Activated gamma-delta T cell treated with Interleukin-2 at 50 U/mL for 16 hours (primary cell): ENCODE measurements at regions not wholly inside any gene's neighbourhood (a gene's known extent, or its start where the extent isn't known, plus 50 kb on each side); places are given as distances from the start of the nearest gene placed in this dataset.

Source experiments
- DNase-seq: peaks from one replicate; pipeline ENCODE4 v3.0.0-alpha.2; 2020

DNA sequence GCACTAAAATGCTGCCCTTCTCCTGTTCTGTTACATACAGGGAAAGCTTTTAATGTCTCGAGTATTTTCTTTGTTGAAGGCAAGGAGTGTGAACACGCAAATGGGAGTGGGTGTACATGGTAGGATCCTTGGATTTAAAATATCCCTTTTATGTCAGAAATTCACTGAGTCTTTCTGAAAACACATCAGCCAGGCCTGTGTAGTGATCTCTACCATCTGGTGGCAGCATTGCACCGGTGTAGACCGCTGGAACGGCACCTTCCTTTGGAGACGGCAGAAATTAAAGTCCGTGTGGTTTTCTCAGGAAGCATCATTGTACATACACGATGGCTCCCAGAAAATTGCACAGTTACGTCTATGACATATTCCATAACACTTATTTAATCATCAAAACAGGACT lies 515.8 kb downstream of the GALR1 start:
- no peak for DNase-seq

DNA sequence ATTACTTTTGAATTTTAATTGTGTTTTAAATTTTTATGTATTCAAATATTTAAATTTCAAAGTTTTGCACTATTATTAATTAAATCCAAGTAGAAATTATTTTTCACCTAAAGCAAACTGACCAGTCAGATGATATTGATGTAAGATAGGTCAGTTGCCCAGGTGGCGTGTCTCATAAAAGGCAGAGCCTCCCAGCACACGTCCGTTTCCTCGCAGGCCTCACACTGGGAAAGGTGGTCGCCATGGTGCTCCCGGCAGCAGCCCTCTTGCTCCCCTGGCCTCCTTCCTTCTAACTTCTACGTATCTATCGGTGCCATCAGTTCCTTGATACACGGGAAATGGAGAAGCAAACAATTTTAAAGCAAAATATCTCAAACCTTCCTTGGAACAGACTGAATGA lies 516.8 kb downstream of the GALR1 start:
- DNase-seq, result no peak

DNA sequence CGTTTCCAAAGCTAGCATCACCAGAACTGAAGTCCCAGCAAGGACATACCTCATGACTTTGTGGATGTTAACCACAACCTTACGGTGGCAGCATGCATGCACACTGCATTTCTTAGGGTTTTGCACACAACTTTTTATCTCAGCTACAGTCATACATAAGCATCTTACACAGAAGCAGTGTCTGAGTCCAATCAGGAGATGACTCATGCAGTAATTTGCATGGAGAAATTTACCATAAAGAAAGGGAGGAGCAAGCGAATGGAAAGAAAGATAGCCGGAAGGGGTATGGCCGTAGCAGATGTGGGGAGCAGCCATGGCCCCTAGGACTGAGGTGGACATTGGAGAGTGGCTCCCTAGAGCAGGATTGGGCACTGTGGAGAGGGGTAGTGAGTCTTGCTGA lies 522.5 kb downstream of the GALR1 start:
- DNase-seq, result no peak

DNA sequence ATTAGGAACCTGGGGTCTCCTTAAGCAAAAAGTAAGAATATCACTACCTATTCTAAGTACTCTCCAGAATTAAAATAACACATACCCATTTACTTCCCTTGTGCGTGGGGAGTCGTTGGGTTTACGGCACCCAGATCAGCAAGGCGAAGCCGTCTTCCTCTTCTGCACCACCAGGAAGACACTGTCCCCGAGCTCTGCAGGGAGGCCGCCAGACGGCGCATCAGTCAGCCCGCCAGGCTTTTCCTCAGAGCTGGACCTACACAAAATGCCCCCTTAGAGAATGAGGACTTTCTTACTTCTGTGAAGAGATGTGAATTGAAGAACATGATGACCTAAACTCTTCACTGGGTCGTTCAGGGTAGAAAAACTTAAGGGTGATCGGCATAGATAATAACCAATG lies 526.5 kb downstream of the GALR1 start:
- DNase-seq, result no peak

DNA sequence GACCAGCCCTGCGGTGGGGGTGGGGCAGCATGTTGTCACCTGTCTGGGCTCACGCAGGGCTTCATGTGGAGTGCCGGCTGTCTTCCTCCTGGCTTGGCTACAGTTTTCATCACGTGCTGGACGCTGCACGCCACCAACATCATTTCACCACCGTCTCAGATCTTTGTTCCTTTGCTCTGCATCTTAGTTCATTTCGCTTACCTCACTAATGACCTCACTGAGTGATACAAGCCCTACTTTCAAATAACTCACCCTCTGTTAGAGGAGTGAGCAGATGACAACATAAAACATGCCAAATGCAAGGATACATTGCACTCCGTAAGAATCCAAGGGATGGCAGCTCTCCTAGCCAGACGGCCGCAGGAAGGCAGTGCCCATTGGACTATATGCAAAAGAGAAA lies 527.5 kb downstream of the GALR1 start:
- no peak for DNase-seq

DNA sequence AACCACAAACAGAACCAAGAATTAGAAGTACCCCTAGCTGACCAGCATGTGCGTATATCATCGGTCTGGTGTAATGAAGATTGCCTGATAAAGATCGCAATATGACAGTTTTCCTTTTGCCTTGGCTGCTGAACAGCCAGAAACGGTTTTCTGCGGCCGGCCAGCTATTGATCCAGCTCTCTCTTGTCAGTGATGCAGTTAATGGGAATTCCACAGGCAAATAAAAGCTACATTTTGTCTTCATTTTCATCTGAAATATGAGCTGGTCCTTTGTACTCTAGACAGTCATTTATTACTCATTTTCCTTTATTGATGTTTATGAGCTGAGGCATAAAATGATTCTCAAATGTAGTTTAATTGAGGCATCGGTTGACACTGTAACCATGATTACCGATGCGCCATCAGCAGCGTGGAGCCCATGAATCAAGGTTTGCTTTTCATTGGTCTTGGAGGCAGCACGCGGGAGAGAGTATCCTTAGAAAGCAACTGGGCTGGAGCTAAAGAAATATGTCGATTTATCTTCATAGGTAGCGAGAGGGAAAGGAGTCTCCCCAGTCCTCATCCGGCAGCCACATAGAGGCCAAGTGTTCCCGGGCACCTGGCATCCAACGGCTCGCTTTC lies 535.2 kb downstream of the GALR1 start:
- no peak for DNase-seq

DNA sequence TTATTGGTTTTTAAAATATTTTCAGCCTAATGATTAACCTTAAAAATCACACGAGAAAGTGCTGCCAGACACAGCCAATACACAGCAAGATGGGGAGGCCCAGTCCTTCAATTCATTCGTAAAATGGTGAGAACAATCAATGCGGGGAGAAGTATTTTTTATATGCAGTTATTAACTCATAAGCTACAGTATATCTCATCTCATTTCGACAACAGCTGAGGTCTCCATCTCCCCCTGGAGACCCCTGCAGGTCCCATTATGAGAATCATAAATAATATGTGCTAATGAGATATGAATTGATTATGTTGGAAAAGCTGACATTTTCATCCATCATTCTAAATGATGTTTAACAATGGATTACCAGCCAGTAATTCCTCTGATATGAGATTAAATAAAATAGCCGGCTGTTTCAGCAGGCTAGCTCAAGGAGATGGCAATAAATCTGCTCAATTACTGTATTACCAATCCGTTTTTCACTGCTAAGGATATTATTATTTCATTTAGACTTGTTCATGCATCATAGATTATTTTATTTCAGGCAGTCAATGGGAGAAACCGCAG lies 535.8 kb downstream of the GALR1 start:
- DNase-seq, result no peak

DNA sequence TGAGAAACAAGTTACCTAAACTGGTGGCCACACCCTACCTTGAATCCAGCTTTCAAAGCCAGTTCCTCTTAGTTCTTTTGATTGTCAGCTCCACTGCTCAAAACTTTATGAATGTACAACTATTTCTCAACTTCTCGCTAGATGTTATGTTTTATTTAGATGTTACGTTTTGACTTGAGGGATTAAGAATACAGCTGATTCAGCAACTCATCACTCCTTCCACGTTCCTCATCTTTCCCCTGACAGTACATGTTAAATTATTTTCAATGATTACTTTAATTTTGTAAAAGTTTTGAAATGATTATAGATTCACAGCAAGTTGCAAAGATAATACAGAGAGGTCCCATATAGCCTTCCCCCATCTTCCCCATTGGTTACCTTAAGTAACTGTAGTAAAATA lies 553.4 kb downstream of the GALR1 start:
- no peak for DNase-seq

DNA sequence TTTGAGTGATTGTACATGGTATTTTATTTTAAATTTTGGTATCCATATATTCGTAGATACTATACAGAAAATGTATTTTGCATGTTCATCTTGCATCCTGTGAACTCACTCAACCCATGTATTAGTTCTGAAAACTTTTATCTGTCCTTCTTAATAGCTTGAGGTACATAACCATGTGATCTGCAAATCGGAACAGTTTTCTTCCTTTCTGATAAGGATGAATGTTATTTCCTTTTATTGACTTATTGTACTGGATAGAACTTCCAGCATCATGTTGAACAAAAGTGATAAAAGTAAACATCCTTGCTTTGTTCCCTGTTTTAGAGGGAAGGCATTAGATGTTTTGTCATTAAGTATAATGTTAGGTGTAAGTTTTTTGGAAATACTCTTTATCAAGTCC lies 554.7 kb downstream of the GALR1 start:
- DNase-seq, result no peak

DNA sequence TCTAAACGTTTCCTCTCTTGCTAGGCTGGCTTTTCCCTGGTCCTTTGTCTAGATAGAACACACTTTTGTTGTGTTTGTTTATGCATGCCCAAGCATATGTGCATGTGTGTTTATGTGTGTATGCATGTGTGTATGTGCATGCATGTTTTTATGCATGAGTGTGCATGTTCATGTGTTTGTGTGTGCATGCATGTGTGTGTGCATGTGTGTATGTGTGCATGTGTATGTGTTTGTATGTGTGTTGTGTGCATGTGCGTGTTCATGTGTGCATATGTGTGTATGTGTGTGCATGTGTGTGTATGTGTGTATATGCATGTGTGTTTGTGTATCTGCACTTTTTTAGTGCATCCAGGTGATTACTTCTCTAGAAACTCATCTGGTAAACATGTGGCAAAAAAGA lies 558.0 kb downstream of the GALR1 start:
- DNase-seq, result no peak

DNA sequence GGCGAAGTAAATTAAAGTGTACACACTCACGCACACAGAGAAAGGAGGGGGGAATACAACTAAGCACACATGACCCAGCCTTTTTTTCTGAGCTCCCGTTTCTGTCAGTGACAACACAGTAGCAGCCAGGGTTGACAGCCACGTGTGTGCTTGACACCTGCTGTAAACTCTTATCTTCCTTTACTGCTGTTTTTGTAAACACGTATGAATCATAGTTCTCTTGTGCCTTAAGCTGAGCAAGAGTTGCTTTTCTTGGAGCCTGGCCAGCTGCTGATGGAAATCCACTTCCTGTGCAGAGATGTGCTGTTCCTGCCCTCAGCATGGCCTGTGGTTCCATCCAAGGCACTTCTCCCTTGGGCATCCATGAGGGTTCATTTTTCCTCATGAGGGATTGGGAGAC lies 561.9 kb downstream of the GALR1 start:
- DNase-seq, result no peak

DNA sequence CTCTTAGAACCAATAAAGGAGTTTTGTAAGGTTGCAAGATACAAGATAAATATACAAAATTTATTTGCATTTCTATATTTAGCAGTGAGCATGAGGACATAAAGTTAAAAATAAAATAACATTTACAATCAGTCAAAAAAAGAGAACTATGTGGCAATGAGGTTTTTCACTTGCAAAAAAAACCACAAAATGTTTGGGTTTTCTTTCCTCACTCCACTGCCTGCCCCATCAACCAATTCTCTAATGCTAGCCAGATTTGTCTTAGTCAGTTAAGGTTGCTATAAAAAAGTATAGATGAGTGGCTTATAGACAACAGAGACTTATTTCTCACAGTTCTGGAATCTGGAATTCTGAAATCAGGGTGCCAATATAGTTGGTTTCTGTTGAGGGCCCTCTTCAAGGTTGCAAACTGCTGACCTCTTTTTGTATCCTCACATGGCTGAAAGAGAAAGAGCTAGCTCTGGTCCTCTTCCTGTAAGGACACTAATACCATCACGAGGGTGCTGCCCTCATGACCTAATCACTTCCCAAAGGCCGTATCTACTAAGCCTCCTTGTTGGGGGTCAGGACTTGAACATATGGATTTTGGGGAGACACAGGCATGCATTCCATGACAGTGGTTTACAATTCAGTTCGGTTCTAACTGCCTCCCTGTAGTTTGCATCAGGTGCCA lies 566.2 kb downstream of the GALR1 start:
- DNase-seq, result no peak

DNA sequence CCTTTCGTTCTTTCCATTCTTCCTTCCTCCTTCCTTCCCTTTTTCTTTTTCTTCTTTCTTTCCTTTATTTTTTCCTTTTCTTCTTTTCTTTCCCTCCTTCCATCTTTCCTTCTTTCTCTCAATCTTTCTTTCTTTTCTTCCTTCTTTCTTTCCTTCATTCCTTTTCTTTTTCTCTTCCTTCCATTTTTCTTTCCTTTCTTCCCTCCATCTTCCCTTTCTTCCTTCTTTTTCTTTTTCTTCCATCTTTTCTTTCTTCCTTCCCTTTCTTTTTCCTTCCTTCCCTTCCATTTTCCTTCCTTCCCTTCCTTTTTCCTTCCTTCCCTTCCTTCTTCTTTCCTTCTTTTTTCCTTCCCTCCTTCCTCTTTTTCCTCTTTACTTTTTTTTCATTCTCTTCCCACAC lies 568.7 kb downstream of the GALR1 start:
- DNase-seq, result no peak

DNA sequence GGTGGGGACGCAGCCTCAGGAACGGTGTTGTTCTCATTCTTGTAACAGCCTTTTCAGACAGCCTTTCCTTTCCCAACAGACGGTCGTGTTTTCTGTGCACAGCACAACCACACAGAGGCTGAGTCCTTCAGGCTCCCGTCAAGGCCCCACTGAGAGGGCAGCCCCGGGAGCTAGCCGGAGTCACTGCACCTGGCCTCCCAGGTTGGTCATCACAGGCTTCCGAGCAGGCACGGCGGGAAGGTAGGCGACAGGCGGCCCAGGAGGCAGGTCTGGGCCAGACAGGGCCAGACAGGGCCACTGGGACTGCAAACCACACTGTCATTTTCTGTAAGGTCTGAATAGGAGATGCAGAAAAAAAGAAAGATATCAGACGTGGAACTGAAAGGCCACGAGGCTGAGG lies 570.8 kb downstream of the GALR1 start:
- DNase-seq, result no peak

DNA sequence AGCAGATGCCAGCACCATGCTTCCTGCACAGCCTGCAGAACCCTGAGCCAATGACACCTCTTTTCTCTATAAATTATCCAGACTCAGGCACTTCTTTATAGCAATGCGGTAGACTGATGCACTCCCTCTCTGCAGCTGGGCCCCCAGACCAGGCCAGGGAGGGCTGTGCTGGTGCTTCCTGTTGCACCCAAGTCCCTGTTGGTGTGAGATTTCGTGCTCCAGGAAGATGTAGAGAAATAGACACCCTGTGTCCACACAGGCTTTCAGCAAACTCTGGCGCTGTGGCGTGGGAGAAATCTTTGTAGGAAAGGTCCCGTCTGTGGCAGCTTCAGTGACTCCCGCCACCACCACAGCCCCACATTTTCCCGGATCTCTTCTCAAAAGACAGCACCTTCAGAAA lies 572.2 kb downstream of the GALR1 start:
- no peak for DNase-seq

DNA sequence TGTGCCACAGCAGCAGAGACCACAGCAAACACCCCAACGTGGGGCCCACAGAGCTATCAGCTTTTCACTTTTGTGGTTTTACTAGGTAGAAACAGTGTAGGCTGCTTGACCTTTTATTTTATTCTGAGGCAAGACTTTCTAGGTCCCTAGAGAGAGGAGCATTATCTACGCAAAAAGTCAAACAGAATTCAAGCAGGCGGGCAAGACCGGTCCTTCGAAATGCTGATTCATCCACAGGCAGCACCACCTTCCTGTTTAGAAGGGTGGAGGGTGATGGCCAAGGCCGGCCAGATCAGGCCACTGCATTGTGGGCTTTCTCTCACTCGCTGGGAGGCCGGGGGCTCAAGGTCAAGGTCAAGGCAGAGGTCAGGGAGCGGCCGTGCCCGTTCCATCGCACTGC lies 573.0 kb downstream of the GALR1 start:
- no peak for DNase-seq

DNA sequence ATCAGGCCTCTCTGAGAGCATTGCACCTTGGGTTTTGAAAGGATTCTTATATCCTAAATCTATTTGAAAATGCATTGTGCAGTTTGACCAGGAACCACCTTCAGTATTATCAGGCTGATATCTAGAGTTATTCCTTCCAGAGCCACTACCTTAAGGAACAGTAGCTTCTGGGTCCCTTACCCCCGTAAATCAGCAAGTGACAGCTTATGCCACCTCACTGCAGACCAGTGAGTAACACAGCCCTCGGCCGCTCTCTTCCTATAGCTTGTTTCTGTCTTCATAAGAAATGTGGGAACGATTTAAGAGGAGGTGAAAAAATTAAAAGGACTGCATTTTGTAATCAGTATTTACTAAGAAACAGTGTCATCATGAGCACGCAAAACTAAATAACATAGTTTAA lies 584.2 kb downstream of the GALR1 start:
- no peak for DNase-seq

DNA sequence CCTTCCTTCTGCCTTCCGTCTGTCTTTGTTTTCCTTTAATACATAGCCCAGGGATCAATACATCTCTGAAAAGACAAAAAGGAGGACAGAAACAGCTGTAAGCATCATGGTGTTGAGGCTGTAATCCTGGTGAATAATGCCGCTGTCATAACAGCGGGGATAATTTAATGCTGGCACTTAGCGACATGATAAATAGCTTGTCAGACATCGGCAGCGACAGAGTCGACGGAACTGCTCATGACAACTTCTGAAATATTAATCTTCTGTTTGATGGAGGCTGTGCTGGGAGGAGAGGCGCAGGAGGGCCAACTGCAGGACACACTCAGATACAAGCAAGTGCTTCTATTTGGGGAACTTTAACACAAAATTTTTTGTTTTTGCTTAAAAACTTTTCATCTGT lies 602.2 kb downstream of the GALR1 start:
- no peak for DNase-seq

DNA sequence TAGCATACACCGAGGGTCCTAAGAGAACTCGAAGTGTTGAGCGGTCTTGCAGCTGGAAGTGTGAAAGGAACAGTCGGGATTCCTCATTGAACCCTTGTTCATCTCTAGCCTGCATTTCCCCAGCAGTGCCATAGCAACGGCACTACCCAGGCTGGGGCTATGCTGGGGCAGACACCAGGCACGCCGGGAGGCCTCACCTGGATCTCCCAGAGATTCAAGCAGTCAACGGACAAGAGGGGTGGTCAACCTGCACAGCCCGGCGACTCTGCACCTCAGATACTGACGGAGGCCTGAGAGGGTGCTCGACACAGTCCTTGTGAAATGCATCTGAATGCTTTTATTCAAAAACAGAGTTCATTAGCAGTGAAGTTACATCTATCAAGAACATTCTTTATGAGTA lies 604.2 kb downstream of the GALR1 start:
- no peak for DNase-seq

DNA sequence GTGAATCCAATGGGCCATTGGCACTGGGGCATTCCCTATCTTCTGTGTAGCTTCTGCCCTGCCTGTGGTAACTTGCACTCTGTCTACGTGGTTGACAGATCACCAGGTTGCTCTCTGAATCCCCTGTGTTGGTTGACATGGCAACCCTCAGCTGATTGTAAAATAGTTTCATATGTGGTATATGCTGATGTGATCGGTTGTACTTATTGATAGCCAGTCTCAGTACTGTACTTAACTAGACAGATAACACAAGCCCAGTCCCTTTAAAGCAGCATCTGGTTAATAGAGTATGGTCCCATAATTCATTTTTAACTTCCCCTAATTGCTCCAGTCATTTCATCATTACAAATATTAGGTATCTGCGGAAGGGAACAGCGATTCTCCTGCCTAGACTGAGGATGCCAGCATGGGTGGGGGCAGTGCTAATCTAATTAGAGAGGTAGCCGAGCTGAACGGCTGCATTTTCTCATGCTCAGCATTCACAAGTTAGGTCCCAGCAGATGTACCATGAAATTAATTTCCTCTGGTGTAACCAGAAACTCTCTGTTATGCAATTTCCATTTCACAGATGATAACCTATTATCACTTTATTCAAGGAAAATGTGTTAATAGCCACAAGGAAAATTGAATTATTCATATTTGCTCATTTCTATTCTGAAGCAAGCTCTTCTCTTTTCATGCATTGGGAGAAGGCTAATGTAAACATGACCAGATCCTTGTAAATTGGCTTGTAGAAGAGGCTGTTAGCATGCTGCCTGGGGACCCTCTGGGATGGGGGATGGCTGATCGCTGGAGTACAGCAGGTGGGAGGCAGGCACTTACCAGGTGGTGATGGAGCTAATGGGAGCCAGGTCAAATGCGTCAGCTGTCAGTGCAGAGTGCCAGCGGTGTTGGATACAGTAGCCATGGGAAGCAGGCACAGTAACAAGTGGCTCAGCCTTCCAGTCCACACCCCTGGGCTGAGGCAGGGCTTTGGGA lies 608.3 kb downstream of the GALR1 start:
- DNase-seq, result no peak

DNA sequence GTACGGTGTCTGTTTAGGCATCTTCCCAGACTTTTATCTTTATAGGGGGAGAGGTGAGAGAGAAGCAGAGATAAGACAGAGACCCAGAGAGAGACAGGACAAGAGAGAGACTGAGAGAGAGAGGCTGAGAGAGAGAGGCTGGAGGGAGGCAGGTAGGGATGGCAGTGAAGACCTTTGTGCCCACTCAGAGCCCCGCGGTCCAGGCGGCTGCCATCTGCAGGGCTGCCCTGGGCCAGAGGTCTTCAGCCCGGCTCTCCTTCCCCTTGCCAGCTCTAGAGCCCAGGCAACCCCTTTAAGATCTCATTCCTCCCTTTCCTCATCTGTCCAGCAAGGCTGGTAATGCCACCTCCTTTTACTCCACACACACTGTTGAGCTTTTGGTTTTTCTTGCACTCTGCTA lies 610.0 kb downstream of the GALR1 start:
- no peak for DNase-seq

DNA sequence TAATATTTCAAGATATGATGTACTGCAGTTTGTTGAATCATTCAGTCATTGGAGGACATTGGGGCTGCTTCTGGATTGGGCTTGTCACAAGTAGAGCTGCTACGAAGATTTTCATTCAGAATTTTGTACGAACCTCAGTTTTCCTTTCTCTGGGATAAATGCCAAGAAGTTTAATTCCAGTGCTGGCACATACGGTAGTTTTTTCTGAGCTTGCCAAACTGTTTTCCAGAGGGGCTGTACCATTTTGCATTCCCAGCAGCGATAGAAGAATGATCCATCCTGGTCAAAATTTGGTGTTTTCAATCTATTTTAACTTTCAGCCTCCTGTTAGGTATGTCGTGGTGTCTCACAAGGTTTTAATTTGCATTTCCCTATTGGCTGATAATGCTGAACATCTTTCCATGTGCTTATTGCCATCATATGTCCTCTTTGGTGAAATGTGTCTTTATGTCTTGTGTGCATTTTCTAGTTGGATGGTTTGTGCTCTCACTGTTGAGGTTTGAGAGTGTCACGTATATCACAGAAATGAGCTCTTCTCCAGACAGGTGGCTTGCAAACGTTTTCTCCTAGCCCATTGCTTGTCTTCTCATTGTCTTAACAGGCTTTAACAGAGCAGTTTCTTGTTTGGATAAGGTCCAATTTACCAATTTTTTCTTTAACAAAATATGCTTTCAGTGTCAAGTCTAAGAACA lies 612.6 kb downstream of the GALR1 start:
- no peak for DNase-seq

DNA sequence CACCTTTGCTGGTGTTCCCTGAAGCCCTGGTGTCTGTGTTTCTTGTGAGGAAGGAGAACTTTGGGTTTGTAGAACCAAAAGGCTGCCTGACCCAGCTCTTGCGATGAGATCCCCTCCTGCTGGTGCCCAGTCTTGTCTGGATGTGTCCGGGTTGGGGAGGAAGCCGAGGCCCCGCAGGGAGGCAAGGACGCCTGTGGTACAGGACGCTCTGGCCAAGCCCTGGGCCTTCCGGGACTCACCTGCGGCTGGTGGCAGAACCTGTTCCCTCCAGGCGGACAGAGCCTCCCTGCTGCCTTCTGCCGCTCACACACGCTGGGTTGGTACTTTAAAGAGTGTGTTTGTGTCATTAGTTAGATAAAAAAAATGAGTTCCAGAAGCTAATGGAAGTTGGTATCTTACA lies 616.2 kb downstream of the GALR1 start:
- no peak for DNase-seq
